GM21786 (cell line): ENCODE measurements at regions not wholly inside any gene's neighbourhood (a gene's known extent, or its start where the extent isn't known, plus 50 kb on each side); places are given as distances from the start of the nearest gene placed in this dataset.
"Not testable (repeated sequence)": the region's sequence is repeated elsewhere in the genome, so short reads cannot be mapped to it uniquely, and the experiment has no call there.

Source experiments
- ATAC-seq: cut with Tn5 transposase; IDR thresholded peaks from one replicate; pipeline ENCODE4 v1.9.1; 2021; ENCODE audit not compliant: unreplicated experiment

GRCh38 chr13:54676526-54677113 lies 1648.0 kb downstream of the OLFM4 start:
- no peak for ATAC-seq

GRCh38 chr13:54682184-54682583 lies 1653.6 kb downstream of the OLFM4 start:
- ATAC-seq = no peak

GRCh38 chr13:54687173-54687572 lies 1658.6 kb downstream of the OLFM4 start:
- no peak for ATAC-seq

- ATAC-seq = no peak
These were observed 1671.2 kb downstream of the OLFM4 start for GRCh38 chr13:54699831-54700230.

- ATAC-seq = no peak
These were observed 1677.1 kb downstream of the OLFM4 start for GRCh38 chr13:54705738-54706137.

DNA sequence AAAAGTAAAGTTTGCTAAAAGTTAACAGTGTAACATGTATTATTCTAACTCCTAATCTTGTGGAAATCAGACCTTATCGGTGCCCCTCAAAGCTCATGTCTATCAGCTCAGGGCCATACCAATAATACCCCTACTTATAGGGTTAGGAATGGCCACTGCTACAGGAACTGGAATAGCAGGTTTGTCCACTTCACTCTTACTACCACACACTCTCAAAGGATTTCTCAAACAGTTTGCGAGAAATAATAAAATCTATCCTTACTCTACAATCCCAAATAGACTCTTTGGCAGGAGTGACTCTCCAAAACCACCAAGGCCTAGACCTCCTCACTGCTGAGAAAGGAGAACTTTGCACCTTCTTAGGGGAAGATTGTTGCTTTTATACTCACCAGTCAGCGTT lies 1677.7 kb downstream of the OLFM4 start:
- ATAC-seq = no peak

DNA sequence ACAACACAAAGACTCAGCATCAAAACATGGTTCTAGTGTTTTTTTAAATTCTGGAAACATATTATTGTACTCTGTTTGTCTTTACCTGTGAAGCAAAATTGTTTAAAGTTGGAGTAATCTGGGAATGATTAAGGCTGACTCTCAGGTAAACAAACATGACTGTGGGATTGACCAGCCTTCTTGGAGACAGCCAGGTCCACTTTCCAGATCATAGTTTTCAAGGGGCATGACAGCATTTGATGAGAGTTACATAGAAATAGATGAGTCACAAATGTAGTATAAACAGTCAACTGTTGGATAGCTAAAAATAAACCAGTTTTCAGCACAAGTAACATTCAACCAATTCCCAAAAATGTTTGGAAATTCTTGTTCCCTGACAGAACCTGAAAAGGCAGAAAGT lies 1680.9 kb downstream of the OLFM4 start:
- ATAC-seq = no peak

DNA sequence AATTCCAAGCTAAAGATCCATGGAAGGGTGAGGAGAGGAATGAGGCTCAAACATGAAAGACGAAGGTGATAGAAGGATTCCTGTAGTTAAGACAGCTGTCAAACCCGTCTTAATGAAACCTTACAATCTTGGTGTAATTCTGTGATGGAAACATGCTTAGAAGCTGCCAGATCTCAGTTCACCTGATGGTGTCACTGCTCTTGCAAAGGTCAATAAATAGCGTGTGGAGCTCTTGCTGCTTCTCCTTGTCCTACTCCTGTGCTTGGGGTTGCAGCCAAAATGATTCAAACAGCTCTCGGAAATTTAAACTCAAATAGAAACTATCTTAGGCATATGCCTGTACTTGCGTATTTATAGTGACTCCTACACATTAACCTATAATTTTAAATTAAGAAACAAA lies 1705.0 kb downstream of the OLFM4 start:
- ATAC-seq = no peak

- ATAC-seq = not testable (repeated sequence)
These were observed 1708.6 kb downstream of the OLFM4 start for GRCh38 chr13:54737211-54737610.

- ATAC-seq = no peak
These were observed 1714.4 kb downstream of the OLFM4 start for GRCh38 chr13:54742984-54743383.

- no peak for ATAC-seq
These were observed 1716.1 kb downstream of the OLFM4 start for GRCh38 chr13:54744747-54745146.

DNA sequence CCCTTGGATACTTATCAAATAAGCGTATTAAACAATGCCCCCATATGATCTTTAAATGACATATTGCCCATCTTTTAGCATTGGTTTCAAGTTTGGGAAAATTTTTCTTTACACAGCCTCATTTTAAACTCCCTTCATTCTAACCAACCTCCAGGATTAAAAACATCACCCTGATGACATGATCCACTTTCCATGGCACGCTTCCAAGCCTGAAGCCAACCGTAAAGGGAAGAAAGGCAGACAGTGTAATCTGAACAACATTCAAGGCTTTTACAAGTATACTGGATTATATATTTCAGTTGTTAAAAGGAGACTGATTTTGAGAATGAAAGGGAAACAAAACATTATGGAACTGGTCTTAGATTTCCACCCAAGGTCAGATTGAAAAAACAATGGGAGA lies 1721.9 kb downstream of the OLFM4 start:
- no peak for ATAC-seq

- ATAC-seq = no peak
These were observed 1730.2 kb downstream of the OLFM4 start for GRCh38 chr13:54758795-54759194.

- ATAC-seq = no peak
These were observed 1739.6 kb downstream of the OLFM4 start for GRCh38 chr13:54768214-54768613.

GRCh38 chr13:54775501-54776191 lies 1747.0 kb downstream of the OLFM4 start:
- no peak for ATAC-seq

DNA sequence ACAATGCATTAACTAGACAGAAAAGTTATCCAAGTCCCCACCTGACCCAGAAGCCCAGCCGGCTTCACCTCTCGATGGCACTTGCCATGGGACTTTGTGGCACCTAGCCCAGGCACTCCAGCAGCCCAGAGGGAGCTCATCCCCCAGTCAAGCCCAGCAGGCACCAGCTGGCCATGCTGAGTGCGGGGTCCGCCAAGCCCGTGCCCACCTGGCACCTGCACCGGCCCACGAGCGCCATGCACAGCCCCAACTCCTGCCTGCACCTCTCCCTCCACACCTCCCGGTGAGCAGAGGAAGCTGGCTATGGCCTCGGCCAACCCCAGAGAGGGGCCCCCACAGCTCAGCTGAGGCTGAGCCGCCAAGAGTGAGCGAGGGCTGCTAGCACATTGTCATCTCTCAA lies 1759.1 kb downstream of the OLFM4 start:
- ATAC-seq = no peak

DNA sequence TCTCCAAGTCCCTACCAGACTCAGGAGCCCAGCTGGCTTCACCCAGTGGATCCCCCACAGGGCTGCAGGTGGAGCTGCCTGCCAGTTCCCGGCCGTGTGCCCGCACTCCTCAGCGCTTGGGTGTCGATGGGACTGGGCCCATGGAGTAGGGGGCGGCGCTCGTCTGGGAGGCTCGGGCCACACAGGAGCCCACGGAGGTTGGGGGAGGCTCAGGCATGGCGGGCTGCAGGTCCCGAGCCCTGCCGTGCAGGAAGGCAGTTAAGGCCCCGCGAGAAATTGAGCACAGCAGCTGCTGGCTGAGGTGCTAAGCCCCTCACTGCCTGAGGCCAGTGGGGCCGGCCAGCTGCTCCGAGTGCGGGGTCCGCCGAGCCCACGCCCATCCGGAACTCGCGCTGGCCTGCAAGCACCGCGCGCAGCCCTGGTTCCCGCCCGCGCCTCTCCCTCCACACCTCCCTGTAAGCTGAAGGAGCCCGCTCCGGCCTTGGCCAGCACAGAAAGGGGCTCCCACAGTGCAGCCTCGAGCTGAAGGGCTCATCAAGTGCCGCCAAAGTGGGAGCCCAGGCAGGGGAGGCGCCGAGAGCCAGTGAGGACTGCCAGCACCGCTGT lies 1771.1 kb downstream of the OLFM4 start:
- no peak for ATAC-seq

DNA sequence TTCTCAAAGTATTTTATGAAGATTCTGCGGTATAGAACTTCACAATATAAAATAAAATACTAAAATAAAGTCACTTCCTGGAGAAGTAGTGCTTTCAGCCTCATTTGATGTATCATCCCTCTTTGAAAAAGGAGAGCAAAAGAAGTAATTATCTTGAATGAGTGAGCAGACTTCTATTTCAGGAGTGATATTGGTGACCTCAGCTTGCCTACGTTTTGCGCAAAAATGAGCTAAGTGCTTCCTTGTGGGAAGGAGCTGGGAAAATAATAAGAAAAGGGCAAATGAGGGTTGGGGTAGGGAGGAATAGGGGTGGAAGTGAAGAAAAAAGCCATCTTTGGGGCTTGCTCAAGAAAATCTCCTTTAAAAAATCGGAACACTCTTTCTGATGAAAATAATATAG lies 1773.6 kb downstream of the OLFM4 start:
- ATAC-seq = no peak

DNA sequence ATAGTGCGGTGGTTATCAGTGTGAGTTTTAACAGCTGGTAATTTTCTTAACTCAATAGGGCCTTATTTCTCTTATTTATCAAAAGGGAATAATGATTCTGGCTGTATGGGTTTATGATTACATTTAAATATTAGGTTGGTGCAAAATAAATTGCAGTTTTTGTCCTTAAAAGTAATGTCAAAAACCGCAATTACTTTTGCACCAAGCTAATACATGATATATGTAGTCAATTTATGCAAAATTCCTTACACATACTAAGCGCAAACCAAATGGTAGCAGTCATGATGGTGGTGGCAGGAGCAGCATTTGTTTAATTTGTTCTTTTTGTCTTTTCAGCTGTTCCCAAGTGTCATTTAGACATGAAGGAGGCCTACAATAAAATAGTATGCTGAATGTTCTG lies 1777.1 kb downstream of the OLFM4 start:
- no peak for ATAC-seq

GRCh38 chr13:54821938-54822470 lies 1793.4 kb downstream of the OLFM4 start:
- not testable (repeated sequence) for ATAC-seq

DNA sequence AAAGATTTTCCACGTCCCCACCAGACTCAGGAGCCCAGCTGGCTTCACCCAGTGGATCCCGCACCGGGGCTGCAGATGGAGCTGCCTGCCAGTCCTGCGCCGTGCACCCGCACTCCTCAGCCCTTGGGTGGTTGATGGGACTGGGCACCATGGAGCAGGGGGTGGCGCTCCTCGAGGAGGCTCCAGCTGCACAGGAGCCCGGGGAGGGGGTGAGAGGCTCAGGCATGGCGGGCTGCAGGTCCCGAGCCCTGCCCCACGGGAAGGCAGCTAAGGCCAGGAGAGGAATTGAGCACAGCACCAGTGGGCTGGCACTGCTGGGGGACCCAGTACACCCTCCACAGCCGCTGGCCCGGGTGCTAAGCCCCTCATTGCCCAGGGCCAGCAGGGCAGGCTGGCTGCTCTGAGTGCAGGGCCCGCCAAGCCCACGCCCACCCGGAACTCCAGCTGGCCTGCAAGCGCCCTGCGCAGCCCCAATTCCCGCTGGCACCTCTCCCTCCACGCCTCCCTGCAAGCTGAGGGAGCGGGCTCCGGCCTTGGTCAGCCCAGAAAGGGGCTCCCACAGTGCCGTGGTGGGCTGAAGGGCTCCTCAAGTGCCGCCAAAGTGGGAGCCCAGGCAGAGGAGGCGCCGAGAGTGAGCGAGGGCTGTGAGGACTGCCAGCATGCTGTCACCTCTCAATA lies 1800.9 kb downstream of the OLFM4 start:
- not testable (repeated sequence) for ATAC-seq

DNA sequence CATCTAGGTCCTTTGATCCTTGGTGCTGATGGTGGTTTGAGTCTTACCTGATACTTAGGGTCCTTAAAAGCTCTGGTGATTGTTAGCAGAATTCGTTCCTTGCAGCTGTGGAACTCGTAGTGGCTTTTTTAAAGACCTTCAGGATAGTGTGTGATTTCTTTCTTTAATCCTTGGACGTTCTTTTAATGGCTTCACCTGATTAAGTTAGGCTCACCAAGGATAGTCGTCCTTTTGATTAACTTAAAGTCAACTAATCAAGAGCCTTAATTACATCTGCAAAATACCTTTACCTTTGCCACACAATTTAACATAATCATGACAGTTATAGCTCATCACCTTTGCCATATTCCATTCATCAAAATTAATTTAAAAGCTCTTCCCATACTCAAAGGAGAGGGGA lies 1807.7 kb downstream of the OLFM4 start:
- no peak for ATAC-seq
